ENCODE measurements at regions not wholly inside any gene's neighbourhood (a gene's known extent, or its start where the extent isn't known, plus 50 kb on each side); places are given as distances from the start of the nearest gene placed in this dataset.

- Histone ChIP-seq H3K36me3 (no peaks in the 10 kb centered on the region), H3K9me3 (no peaks in the 10 kb centered on the region), H3K4me1 (peaks cover 0 to 4% (median 0%) of the 10 kb centered on the region in 3 donors), H3K4me3 (no peak overlapping the region), H3K27me3 (peaks cover 0 to 22% (median 0%) of the 10 kb centered on the region in 4 donors), H3K27ac (no peak overlapping the region)
- no peak for TF ChIP-seq POLR2A (IDR thresholded peaks at IDR 0.05)
- TF ChIP-seq CTCF (IDR thresholded peaks at IDR 0.05), result no peak
- WGBS, 2 donors, result 79 to 86% methylated on average over 15 to 19 of the region's 20 CpGs
- intact Hi-C loops (cut with DNase I), result no loop called here
- no peak for DNase-seq
Observed at GRCh38 chr1:38609166-38610025, 250.2 kb downstream of the RRAGC start.

- Histone ChIP-seq H3K4me1 (peaks cover 0 to 4% (median 0%) of the 10 kb centered on the region in 3 donors), H3K36me3 (no peaks in the 10 kb centered on the region), H3K27me3 (peaks cover 0 to 14% (median 0%) of the 10 kb centered on the region in 4 donors), H3K27ac (no peak overlapping the region), H3K4me3 (no peak overlapping the region), H3K9me3 (no peaks in the 10 kb centered on the region)
- WGBS, 2 donors, result 60 to 78% methylated on average over 5 to 14 of the region's 17 CpGs
- intact Hi-C loops (cut with DNase I), result no loop called here
- no peak for DNase-seq
- TF ChIP-seq CTCF (IDR thresholded peaks at IDR 0.05), result peak in 2 of 6 experiments; percentile 11 to 49
- no peak for TF ChIP-seq POLR2A (IDR thresholded peaks at IDR 0.05)
Observed at GRCh38 chr1:38608202-38608864, 251.2 kb downstream of the RRAGC start.

- Histone ChIP-seq H3K36me3 (no peaks in the 10 kb centered on the region), H3K9me3 (no peaks in the 10 kb centered on the region), H3K4me1 (peaks cover 0 to 4% (median 0%) of the 10 kb centered on the region in 3 donors), H3K27ac (no peak overlapping the region), H3K27me3 (peaks cover 0 to 7% (median 0%) of the 10 kb centered on the region in 4 donors), H3K4me3 (no peak overlapping the region)
- no peak for DNase-seq
- TF ChIP-seq POLR2A (IDR thresholded peaks at IDR 0.05) (no peak), CTCF (IDR thresholded peaks at IDR 0.05) (no peak)
- 70 to 79% methylated on average over 7 of the region's 8 CpGs for WGBS, 2 donors
- intact Hi-C loops (cut with DNase I), result no loop called here
Observed at GRCh38 chr1:38607526-38607925, 252.0 kb downstream of the RRAGC start.

GRCh38 chr1:38605063-38605462 is 254.5 kb downstream of the RRAGC start:
- Histone ChIP-seq H3K4me3 (no peak overlapping the region), H3K27ac (no peak overlapping the region), H3K4me1 (peaks cover 0 to 4% (median 0%) of the 10 kb centered on the region in 3 donors), H3K9me3 (no peaks in the 10 kb centered on the region), H3K27me3 (no peaks in the 10 kb centered on the region), H3K36me3 (no peaks in the 10 kb centered on the region)
- TF ChIP-seq CTCF (IDR thresholded peaks at IDR 0.05) (no peak), POLR2A (IDR thresholded peaks at IDR 0.05) (no peak)
- no peak for DNase-seq
- WGBS, 2 donors, result 79 to 90% methylated on average over 2 to 3 of the region's 3 CpGs
- intact Hi-C loops (cut with DNase I), result no loop called here

GRCh38 chr1:38603907-38604306 is 255.7 kb downstream of the RRAGC start:
- H3K4me1 ChIP-seq, result peaks cover 0 to 4% (median 0%) of the 10 kb centered on the region in 3 donors
- intact Hi-C loops (cut with DNase I), result no loop called here
- TF ChIP-seq POLR2A (IDR thresholded peaks at IDR 0.05) (no peak), CTCF (IDR thresholded peaks at IDR 0.05) (no peak)
- H3K9me3 ChIP-seq, result no peaks in the 10 kb centered on the region
- no peak overlapping the region for H3K27ac ChIP-seq
- no peak for DNase-seq
- no peak overlapping the region for H3K4me3 ChIP-seq
- 79 to 91% methylated on average over 8 of the region's 8 CpGs for WGBS, 2 donors
- no peaks in the 10 kb centered on the region for H3K27me3 ChIP-seq
- no peaks in the 10 kb centered on the region for H3K36me3 ChIP-seq
